PFSK-1 (cell line): ENCODE measurements at regions not wholly inside any gene's neighbourhood (a gene's known extent, or its start where the extent isn't known, plus 50 kb on each side); places are given as distances from the start of the nearest gene placed in this dataset.

ENCODE experiments used
- FOXP2 ChIP-seq: optimal IDR thresholded peaks from 2 replicates; pipeline ENCODE3; 2011; ENCODE audit warnings: borderline replicate concordance, control low read depth, inconsistent platforms; ENCODE audit not compliant: insufficient read depth; ENCODE audit errors: extremely low read length, extremely low read depth
- POLR2AphosphoS5 ChIP-seq: IDR thresholded peaks from 2 replicates; pipeline ENCODE4 v1.6.1; 2012; ENCODE audit warnings: low read depth, mild to moderate bottlenecking, control low read depth, low read length, moderate library complexity
- SIN3A ChIP-seq: IDR thresholded peaks from 2 replicates; pipeline ENCODE4 v1.6.1; 2012; ENCODE audit warnings: mild to moderate bottlenecking, low read length, moderate library complexity, borderline replicate concordance; ENCODE audit not compliant: insufficient read depth
- TAF1 ChIP-seq: IDR thresholded peaks from 2 replicates; pipeline ENCODE4 v1.6.1; 2012; ENCODE audit warnings: low read length, control low read depth, borderline replicate concordance; ENCODE audit not compliant: insufficient read depth
- TF ChIP-seq, protein P1 (sequence below), 2 experiments: IDR thresholded peaks; 2 replicates each; pipeline versions ENCODE4 v1.6.1 to v1.8.0; 2011 to 2012; ENCODE audit warnings: low read depth in 2 of 2, low read length in 2 of 2, control low read depth in 1 of 2, inconsistent platforms in 1 of 2, mild to moderate bottlenecking in 1 of 2, moderate library complexity in 1 of 2; ENCODE audit not compliant: insufficient read depth in 1 of 2

- TF ChIP-seq, protein P1, sequence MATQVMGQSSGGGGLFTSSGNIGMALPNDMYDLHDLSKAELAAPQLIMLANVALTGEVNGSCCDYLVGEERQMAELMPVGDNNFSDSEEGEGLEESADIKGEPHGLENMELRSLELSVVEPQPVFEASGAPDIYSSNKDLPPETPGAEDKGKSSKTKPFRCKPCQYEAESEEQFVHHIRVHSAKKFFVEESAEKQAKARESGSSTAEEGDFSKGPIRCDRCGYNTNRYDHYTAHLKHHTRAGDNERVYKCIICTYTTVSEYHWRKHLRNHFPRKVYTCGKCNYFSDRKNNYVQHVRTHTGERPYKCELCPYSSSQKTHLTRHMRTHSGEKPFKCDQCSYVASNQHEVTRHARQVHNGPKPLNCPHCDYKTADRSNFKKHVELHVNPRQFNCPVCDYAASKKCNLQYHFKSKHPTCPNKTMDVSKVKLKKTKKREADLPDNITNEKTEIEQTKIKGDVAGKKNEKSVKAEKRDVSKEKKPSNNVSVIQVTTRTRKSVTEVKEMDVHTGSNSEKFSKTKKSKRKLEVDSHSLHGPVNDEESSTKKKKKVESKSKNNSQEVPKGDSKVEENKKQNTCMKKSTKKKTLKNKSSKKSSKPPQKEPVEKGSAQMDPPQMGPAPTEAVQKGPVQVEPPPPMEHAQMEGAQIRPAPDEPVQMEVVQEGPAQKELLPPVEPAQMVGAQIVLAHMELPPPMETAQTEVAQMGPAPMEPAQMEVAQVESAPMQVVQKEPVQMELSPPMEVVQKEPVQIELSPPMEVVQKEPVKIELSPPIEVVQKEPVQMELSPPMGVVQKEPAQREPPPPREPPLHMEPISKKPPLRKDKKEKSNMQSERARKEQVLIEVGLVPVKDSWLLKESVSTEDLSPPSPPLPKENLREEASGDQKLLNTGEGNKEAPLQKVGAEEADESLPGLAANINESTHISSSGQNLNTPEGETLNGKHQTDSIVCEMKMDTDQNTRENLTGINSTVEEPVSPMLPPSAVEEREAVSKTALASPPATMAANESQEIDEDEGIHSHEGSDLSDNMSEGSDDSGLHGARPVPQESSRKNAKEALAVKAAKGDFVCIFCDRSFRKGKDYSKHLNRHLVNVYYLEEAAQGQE (IDR thresholded peaks at IDR 0.05; ENCODE audit: insufficient read depth in 1 of 2, low read depth in 2 of 2, low read length in 2 of 2), result no peak
- TF ChIP-seq TAF1, result no peak
- no peak for TF ChIP-seq FOXP2
- TF ChIP-seq SIN3A, result no peak
- no peak for TF ChIP-seq POLR2AphosphoS5
Measured at GRCh38 chr4:111208970-111209369, 586.1 kb upstream of the PITX2 start.

- TF ChIP-seq, protein P1 (IDR thresholded peaks at IDR 0.05; ENCODE audit: insufficient read depth in 1 of 2, low read depth in 2 of 2, low read length in 2 of 2), result no peak
- no peak for TF ChIP-seq SIN3A
- TF ChIP-seq TAF1, result no peak
- TF ChIP-seq POLR2AphosphoS5, result no peak
- no peak for TF ChIP-seq FOXP2
Measured at GRCh38 chr4:111209706-111210105, 586.8 kb upstream of the PITX2 start.

GRCh38 chr4:111210595-111210994 lies 587.7 kb upstream of the PITX2 start:
- TF ChIP-seq, protein P1 (IDR thresholded peaks at IDR 0.05; ENCODE audit: insufficient read depth in 1 of 2, low read depth in 2 of 2, low read length in 2 of 2), result no peak
- no peak for TF ChIP-seq POLR2AphosphoS5
- no peak for TF ChIP-seq SIN3A
- TF ChIP-seq FOXP2, result no peak
- TF ChIP-seq TAF1, result no peak

DNA sequence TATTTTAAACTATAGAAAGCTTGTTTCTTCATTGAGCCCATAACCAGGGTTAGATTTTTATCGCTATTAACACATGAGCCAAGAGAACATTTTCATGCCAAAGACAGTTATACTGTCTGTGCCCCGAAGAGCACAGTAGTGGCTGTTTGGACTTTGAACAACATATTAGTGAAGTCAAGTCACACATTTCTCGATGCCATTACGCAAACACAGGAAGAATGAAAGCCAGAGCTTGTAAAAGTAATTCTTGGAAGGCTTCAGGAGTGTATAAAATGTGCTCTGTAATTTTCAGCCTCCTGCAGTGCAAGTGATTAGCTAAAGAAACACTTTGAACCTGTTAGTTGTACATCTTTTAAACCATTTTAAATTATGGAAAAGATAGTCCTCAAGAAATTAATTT lies 590.7 kb upstream of the PITX2 start:
- TF ChIP-seq TAF1 (no peak), FOXP2 (no peak), POLR2AphosphoS5 (no peak), SIN3A (no peak)
- TF ChIP-seq, protein P1 (IDR thresholded peaks at IDR 0.05; ENCODE audit: insufficient read depth in 1 of 2, low read depth in 2 of 2, low read length in 2 of 2), result no peak

GRCh38 chr4:111214371-111214770 lies 591.5 kb upstream of the PITX2 start:
- TF ChIP-seq, protein P1 (IDR thresholded peaks at IDR 0.05; ENCODE audit: insufficient read depth in 1 of 2, low read depth in 2 of 2, low read length in 2 of 2), result no peak
- TF ChIP-seq POLR2AphosphoS5 (no peak), TAF1 (no peak), SIN3A (no peak), FOXP2 (no peak)
